A673 (cell line): ENCODE measurements at regions not wholly inside any gene's neighbourhood (a gene's known extent, or its start where the extent isn't known, plus 50 kb on each side); places are given as distances from the start of the nearest gene placed in this dataset.

Experiments used
- CTCF ChIP-seq: fragments of 300-800, 200-600 bp; sonication (generic); conservative IDR thresholded peaks from 2 replicates; pipeline ENCODE4 v1.5.1; 2017; ENCODE audit warnings: low read depth, mild to moderate bottlenecking, antibody characterized with exemption, low read length, moderate library complexity, mixed read lengths
- EZH2 ChIP-seq: fragments of 200-600 bp; sonication (generic); IDR thresholded peaks from 2 replicates; pipeline ENCODE4 v1.6.1; 2017; ENCODE audit warnings: borderline replicate concordance, low read depth, mild to moderate bottlenecking, mixed read lengths, antibody characterized with exemption, low read length; ENCODE audit not compliant: poor library complexity, severe bottlenecking

DNA sequence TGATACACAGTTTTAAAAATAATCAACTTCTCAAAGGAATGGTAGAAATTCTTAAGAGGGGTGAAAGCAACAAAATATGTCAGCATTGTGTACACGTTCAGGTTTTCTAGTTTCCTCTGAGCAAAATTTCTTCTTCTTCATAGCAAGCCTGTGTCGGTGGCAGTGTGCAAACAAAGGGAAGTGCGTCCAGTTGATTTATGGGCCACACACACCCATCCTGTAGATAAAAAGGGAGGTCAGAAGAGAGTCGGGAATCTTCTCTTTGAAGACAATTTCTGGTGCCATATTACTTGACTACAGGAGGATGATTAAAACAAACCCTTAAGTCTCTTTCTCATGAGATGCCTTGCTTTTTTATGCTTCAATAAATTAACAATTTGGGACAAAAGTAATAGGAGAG, 484.1 kb upstream of the SALL1 start:
- TF ChIP-seq CTCF, result no peak
- no peak for TF ChIP-seq EZH2
